GM18508 (cell line): ENCODE measurements at regions not wholly inside any gene's neighbourhood (a gene's known extent, or its start where the extent isn't known, plus 50 kb on each side); places are given as distances from the start of the nearest gene placed in this dataset.

ENCODE experiments used
- ATAC-seq: cut with Tn5 transposase; IDR thresholded peaks from one replicate; pipeline ENCODE4 v1.9.1; 2021; ENCODE audit warnings: moderate number of reproducible peaks; ENCODE audit not compliant: insufficient read depth, unreplicated experiment

DNA sequence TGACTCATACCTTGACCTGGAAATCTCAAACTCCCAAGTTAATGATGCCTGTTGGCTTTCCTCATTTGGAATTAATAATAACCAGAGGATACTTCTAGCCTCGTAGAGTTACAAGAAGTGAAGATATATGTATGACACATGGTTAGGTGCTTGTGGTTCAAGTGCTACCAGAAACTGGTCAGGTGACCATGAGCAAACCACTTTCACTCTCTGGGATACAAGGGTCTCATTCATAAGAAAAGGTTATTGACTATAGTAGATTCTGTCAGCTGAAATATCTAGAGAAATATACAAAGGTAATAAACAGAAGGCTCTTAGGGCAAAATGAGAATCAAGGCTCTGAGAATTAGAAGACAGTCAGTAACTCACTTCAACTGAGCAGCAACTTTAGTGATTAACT lies 233.3 kb downstream of the KCNA4 start:
- no peak for ATAC-seq

DNA sequence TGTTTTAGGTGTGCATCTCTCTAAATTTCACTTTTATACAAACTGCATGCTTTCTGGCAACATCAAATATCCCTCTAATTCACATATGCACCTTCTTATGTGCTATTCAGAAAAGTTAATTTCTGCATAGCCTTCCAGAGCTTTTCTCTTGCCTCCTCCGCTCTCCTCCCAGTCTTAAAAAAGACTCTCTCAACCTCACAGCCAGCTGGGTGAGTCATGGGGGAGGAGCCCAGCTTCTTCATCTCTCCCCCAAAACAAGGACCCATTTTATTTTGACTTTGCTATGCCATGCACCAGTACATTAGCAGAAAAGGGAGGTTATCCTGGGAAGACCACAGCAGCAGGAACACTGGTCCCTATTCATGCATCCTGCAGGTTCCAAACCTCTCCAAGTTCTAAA lies 234.4 kb downstream of the KCNA4 start:
- ATAC-seq: no peak

DNA sequence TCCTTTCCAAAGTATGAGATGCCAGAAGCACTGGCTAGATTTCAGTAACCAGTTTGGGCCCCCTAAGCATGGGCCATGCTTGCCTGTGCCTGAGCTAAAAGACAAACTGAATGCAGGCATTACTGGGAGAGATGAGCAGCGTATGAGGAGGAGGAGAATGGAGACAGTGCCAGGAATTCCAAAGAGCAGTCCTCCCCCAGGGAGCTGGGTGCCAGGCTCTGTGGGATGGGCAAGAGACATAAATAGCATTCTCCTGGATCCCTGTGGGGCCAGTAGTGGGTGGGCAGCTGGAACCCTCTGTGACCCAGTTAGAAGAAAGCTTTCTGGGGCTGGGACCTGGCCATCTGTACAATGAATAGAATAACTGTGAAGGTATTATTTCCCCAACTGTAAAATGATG lies 235.6 kb downstream of the KCNA4 start:
- no peak for ATAC-seq

DNA sequence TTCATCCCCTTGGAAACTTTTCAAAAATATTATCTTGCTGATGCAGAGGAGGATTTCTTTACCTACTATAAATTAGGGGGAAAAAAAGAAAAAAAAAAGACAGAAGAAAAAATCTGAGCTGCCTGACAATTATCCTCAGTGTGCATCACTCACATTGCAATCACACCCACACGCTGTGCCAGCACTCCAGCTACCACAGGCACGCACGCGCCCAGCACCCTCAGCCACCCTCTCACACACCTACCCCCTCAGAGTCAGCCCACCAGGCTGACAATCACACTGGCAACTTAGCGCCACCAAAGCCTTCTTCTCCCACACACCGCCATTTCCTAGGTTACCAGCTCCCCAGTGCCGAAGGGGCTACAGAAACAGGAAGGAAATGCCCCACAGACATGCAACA lies 236.1 kb downstream of the KCNA4 start:
- no peak for ATAC-seq

DNA sequence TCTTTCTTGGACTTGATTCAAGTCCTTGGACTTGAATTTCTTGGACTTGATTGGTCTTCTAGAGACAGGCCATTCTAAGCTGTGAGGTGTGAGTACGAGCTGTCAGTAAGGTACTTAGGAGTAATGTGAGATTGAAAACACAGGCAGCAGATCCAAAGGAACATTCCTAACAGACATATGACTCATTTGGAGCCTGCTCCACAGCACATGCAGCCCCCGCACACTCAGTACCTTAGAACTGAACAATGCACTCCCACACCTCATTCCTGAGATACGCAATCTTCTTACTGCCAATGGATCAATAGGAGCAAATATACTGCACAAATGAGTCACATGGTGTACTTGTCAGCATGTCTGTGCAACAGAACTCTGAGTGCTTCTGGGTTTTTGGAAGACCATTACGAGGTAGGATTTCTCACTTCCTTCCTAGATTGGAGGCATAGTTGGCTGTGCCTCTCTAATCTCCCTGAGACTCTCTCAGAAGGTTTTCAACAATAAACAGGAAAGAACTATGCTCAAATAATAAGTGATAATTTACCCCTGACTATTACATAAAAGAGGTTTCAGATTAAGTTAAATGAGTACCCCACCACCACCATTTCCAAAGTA lies 243.1 kb downstream of the KCNA4 start:
- no peak for ATAC-seq

DNA sequence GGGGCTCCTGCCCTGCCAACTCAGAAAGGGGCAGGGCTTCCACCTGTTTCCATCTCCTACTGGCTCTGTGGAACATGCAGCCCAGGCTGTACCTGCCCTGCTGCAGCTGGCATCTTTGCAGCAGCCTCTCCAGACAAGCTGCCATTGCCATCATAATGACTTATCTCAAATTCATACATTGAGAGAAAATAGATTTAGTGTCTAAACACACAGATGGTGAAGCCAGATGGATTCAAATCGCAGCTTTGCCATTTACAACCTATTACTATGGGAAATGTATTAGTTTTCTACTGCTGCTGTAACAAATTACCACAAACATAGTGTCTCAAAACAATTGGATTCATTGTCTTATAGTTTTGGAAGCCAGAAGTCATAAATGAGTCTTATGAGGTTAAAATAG lies 260.0 kb downstream of the KCNA4 start:
- no peak for ATAC-seq

DNA sequence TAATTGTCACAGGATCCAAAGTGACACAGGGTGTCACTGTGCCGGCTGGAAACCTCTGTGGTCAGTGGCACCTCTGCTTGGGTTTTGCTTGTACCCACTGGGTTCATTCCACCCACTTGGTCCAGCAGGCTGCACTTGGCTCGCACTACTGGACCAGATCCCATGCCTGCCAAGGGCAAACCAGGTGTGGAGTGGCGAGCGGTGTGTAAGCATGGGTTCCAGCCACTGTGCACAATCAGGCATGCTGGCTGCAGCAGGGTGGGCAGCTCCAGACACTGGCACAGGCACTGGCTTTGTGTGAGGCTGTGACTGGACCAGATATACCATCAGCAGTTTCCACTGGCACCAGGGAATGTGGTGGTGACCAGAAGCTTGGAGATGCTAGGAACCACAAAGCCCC lies 261.4 kb downstream of the KCNA4 start:
- no peak for ATAC-seq

DNA sequence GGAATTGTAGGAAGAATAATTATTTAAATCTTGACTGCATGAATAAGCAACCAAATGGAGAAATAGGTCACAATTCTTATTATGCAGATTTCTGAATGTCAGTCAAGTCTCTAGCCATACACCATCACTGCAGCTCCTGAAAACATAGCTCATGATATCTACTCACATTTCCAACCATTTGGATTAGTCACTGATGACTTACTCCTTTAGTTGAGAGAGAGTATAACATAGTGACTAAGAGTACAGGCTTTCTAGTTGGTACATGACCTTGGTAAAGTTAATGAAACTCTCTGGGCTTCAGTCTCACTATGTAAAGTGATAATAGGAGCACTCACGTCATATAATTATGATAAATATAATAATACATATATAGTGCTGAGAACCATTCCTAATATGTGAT lies 265.2 kb downstream of the KCNA4 start:
- no peak for ATAC-seq

DNA sequence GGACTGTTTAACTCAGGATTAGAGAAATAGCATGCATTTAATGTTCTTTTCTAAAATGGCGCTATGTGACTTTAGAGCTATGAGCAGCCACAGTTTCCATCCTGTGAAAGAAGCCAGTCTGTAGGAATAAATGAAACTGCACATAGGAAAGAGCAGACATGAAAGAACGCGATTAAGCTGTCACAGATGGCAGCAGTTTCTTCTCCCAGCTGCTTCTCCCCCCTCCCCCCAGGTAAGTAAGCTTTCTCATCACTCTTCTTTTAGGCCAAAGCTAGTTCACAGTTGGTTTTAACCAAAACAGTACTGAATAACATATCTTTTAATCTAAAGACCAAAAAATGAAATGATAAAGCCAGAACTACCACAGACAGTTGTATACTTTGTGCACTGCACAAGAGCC lies 266.4 kb downstream of the KCNA4 start:
- no peak for ATAC-seq

DNA sequence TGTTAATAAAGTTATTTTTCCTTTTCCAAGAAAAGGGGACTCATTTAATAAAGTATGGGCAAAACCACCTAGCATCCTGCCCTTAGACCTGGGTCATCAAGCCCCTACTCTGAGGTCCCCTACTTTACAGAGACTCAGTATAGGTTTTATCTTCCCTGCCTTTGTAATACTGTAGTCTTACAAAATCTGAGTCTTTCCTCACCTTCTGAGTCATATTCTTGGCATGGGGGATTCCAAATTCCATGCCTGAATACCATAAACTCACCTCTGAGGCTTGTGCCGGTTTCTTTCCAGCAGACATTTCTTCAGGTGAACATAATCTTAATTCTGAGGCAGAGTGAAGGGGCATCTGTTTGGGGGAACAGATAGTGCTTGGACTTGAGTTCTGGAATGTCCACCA lies 282.5 kb downstream of the KCNA4 start:
- ATAC-seq: no peak

DNA sequence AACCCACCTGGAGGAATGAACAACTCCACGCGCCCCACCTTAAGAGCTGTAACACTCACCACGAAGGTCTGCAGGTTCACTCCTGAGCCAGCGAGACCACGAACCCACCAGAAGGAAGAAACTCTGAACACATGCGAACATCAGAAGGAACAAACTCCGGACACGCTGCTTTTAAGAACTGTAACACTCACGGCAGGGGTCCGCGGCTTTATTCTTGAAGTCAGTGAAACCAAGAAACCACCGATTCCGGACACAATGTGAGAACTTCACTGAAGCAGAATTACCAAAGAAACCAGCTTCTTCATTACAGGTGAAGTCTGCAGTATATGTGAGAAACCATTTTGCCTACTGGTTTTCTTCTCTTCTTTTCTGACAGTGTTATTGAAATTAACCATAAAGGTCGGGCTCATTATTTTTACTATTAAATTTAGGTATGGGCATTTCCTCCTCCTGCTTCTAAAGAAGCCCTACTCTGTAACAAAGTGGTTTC lies 303.0 kb downstream of the KCNA4 start:
- ATAC-seq: no peak

DNA sequence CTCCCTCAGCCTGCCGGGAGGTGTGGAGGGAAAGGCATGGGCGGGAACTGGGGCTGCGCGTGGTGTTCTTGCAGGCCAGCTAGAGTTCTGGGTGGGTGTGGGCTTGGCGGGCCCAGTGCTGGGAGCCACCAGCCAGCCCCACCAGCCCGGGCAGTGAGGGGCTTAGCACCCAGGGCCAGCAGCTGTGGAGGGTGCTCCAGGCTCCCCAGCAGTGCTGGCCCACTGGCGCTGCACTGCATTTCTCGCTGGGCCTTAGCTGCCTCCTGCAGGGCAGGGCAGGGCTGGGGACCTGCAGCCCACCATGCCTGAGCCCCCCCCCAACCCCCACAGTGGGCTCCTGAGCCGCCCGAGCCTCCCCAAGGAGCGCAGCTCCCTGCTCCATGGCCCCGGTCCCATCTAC lies 304.2 kb downstream of the KCNA4 start:
- no peak for ATAC-seq

DNA sequence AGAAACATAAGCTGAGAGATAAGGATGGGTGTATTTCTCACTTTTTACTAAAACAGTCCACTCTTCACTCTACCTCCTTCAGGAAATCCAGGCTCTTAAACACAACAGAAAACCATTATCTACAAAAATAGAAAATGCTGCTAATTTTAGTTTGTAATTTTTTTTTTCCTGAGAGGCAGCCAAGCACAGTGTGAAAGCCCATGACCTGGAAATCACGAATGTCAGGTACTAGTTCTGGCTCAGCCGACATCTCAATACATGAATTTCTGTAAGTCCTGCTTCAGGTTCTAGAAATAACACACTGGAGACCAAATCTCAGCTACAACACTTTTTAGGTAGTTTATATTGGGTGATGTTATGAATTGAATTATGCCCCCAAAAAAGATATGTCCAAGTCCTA lies 308.9 kb downstream of the KCNA4 start:
- ATAC-seq: no peak

DNA sequence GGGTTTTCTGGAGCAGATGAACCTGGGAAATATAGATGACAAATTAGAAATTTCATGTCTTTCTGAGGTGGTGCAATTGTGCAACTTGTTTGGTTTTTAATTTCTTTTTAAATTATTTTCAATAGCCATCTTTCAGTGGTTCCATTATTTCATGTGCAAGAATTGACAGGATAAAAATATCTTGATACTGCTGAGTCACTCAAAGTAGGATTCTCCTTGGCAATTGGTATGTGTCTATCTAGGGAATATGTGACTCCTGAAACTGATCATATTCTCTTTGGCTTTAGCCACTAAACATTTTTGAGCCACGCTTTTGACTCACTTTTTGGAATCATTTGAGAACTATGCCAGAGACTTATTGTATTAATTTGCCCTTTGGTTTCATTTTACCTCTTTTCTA lies 331.5 kb downstream of the KCNA4 start:
- no peak for ATAC-seq

DNA sequence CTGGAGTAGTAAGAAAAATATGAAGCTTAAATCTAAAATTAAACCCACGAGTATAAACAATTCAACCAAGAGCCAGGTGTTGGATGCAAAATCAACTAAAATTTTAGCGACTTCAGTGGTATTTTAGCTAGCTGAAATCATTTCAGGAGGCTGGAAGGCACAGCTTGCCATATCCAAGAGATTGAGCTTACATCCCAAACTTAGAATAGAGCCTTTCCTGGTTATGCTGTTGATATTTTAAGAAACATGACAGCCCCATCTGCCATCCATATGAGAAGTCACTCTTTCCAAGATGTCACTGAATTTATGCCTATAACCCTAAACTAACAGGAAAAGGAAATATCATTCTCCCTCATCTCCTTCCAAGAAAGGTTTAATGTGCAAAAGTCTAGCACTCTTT lies 334.0 kb downstream of the KCNA4 start:
- no peak for ATAC-seq

DNA sequence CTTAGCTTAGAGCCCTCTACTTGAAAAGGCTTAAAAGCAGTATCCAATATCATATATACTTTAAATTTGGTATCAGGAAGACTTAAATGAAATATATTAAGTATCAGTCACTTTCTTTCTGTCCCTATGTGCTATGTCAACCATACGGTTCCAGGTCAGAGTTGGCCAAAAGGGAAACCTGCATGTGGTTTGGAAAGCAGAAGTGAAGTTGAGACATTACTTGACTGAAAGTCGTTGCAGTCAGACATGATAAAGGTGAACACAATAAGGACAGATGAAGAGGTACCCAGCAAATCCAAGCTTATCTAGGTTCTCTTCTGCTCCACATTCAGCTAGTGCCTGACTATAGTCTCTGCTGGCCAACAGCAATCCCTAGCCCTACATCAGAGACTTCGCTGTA lies 336.8 kb downstream of the KCNA4 start:
- peak; percentile 83 for ATAC-seq

DNA sequence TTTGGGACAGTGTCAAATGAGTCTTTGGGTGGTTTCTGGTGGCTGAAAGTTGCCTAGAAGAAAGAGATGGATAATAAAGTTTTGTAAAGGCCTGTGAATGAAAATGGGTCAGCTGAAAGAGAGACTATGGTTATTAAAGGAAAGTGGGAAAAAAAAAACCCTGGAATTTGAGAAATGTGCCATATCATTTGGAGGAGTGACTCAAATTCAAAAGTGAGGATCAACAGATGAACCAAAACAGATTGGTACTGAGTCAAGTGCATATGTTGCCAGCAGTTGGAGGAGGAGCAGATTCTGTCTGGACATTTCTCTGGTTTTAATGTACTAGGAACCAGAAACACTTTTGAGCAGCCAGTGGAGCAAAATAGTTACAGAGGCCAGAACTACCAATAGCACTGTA lies 339.8 kb downstream of the KCNA4 start:
- ATAC-seq: no peak

DNA sequence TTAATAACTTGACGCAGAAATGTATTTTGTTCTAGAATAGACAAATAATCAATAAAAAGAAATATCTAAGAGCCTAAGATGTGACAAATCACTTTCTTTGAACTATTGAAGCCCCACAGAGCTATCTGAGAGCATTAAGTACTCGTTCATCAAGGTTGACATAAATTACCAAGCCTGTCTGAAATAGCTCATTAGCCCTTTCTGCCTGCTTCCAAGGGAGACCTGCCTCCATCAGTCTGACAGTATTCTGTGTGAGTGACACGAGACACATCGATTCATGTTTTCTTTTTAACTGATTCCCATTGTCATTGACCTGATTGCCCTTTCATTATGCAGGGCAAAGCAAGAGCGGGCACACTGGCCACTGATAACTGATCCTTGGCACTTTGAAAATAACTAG lies 347.5 kb downstream of the KCNA4 start:
- ATAC-seq: no peak

DNA sequence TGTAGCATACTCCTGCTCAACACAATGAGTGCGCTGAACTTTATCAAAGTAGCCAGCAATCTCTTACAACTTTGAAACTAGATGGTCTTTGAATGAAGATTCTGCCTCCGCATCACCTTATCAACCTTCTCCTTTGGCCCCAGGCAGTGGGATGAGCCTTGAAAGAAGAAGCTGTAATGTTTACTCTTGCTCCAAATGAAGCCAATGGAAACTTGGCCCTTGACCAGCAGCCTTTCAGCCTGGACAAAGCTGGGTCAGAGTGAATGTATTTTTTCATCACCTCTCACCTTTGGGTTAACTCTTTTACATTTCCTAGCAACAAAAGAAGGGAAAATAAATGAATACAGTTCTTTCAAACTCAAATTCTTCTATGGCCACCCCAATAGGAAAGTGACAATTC lies 359.1 kb downstream of the KCNA4 start:
- ATAC-seq: no peak

DNA sequence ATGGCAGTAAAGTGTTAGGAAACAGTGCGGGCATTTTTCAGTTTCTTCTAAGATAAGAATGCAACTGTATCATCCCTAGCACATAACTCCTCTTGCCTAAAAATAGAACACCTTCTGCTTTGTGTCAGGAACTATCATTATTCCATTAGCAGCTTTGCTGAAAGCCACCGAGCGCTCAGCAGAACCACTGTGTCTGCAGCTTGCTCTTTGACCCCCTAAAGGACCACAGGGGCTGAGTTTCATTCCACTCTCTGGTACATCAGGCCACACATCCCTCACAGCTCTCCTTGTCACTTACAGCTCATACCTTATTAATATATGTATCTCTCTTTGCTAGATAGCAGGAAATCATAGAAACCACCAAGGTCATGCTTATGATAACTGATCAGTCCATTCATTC lies 360.2 kb downstream of the KCNA4 start:
- no peak for ATAC-seq

DNA sequence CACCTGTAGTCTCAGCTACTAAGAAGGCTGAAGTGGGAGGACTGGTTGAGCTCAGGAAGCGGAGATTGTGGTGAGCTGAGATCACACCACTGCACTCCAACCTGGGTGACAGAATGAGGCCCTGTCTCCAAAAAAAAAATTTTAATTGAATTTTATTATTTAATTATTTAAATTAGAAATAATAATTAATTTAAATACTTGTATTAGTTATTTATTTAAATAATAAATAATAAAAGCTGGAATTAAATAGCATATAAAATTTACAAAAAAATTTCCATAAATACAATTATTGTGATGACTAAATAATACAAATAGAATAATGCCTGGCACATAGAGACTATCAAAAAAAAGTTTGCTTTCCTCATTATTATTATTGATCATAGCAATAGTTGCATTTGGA lies 371.5 kb downstream of the KCNA4 start:
- ATAC-seq: no peak

DNA sequence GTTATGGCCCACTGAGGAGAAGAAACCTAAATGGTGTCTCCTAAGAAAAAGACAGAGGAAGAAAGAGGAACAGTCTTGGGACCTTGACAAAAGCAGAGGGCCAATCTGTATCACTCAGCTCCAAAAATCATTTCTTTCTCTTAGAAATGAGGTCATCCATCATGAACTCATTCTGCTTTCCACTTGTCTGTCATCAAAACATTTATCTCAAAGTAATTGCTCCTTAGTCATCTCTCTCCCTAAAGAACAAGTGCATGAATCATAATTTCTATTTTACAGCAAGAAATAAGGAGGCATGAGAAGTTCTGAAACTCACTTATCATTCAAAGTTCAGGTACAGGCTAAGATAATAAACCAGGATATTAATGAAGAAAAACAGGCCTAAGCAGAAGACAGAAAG lies 375.6 kb downstream of the KCNA4 start:
- ATAC-seq: no peak

DNA sequence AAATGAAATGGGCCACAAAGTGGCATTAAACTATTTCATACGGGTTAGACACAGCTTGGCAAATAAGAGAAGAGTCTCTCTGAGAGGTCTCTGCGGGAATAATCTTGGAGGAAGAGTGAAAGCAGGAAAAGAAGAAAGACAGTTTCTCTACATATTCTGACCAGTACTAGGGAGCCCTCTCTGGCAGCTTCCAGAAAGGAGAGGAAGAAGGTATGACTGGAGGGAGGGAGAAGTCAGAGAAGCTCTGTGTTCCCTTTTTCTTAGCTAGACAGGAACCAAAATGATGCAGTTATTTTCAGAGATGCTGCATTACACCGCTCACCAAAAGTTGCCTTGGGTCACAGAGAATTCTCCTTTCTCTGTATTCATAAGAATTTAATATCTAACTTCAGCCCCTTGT lies 382.1 kb downstream of the KCNA4 start:
- no peak for ATAC-seq
